ENCODE measurements at regions not wholly inside any gene's neighbourhood (a gene's known extent, or its start where the extent isn't known, plus 50 kb on each side); places are given as distances from the start of the nearest gene placed in this dataset.

DNA sequence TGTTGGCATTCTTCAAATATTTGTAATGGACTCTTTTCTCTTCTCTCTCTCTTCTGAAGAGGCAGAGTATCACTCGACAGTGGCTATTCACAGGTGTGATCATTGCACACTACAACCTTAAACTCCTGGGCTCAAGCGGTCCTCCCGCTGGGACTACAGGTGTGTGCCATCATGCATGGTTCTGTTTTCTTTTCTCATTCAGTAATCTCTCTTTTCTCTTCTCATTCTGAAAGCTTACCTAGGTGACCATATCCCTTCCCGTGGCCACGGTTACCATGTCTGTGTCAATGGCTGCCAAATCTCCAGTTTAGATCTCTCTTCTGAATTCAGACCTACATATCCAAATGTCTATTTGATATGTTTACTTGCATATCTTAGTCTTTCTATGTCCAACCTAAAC lies 96.3 kb downstream of the SOX2 start:
- Mint-ChIP-seq H3K4me3 (no peak overlapping the region), H3K4me1 (ENCODE audit: low read depth) (no peaks in the 10 kb centered on the region), H3K27me3 (ENCODE audit: low read depth) (no peaks in the 10 kb centered on the region)

DNA sequence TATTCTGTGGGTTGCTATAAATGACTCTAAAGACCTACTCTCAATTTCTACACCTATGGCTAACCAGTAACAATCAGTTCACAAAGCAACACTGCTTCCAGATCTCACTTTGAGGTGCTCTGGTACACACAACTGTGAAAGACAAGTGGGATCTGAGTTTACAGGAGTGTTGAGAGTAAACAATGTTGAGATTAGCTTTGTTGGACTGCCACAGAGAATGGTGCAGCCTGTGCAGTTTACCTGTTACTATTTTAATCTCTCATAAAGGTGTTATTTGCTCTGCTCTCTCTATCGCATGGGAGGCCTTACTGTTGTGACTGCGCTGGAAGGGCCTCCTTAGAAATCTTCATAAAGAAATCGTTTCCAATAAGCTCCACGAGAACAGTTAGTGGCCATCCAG lies 112.0 kb downstream of the SOX2 start:
- H3K9me3 Mint-ChIP-seq = peaks cover 2 to 7% of the 10 kb centered on the region in 2 donors
- ATAC-seq (replicated peaks in 1 of 2) (no peak), DNase-seq (no peak)
- H3K4me3 Mint-ChIP-seq = no peak overlapping the region
- no peaks in the 10 kb centered on the region for H3K4me1 Mint-ChIP-seq (ENCODE audit: low read depth)
- H3K36me3 Mint-ChIP-seq (ENCODE audit: insufficient read depth in 2 of 2) = no peaks in the 10 kb centered on the region
- no peaks in the 10 kb centered on the region for H3K27me3 Mint-ChIP-seq (ENCODE audit: low read depth)
- H3K27ac Mint-ChIP-seq = no peak overlapping the region

More for the DNA sequence above, 96.3 kb downstream of the SOX2 start:
- no peak for DNase-seq
- H3K9me3 Mint-ChIP-seq = peaks cover 0 to 3% of the 10 kb centered on the region in 2 donors
- no peak overlapping the region for H3K27ac Mint-ChIP-seq
- ATAC-seq (replicated peaks in 1 of 2) = no peak
- H3K36me3 Mint-ChIP-seq (ENCODE audit: insufficient read depth in 2 of 2) = no peaks in the 10 kb centered on the region

DNA sequence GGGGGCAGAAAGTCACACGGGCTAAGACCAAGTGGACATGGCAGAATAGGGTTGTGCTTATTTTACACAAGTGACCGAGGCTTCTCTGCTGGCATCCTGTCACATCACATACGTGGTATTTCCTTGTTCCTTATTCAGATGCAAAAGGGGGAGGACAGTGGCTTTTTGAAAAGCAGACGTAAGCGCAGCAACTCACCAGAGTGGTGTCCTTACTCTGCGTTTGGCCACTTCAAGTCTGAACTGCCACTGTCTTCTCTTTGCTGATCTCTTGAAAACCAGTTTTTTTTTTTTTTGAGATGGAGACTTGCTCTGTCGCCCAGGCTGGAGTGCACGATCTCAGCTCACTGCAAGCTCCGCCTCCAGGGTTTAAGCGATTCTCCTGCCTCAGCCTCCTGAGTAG lies 113.2 kb downstream of the SOX2 start:
- DNase-seq (no peak), ATAC-seq (replicated peaks in 1 of 2) (no peak)
- H3K9me3 Mint-ChIP-seq = peaks cover 3 to 7% of the 10 kb centered on the region in 2 donors
- H3K27ac Mint-ChIP-seq = no peak overlapping the region
- no peaks in the 10 kb centered on the region for H3K4me1 Mint-ChIP-seq (ENCODE audit: low read depth)
- H3K4me3 Mint-ChIP-seq = no peak overlapping the region
- no peaks in the 10 kb centered on the region for H3K27me3 Mint-ChIP-seq (ENCODE audit: low read depth)
- no peaks in the 10 kb centered on the region for H3K36me3 Mint-ChIP-seq (ENCODE audit: insufficient read depth in 2 of 2)

DNA sequence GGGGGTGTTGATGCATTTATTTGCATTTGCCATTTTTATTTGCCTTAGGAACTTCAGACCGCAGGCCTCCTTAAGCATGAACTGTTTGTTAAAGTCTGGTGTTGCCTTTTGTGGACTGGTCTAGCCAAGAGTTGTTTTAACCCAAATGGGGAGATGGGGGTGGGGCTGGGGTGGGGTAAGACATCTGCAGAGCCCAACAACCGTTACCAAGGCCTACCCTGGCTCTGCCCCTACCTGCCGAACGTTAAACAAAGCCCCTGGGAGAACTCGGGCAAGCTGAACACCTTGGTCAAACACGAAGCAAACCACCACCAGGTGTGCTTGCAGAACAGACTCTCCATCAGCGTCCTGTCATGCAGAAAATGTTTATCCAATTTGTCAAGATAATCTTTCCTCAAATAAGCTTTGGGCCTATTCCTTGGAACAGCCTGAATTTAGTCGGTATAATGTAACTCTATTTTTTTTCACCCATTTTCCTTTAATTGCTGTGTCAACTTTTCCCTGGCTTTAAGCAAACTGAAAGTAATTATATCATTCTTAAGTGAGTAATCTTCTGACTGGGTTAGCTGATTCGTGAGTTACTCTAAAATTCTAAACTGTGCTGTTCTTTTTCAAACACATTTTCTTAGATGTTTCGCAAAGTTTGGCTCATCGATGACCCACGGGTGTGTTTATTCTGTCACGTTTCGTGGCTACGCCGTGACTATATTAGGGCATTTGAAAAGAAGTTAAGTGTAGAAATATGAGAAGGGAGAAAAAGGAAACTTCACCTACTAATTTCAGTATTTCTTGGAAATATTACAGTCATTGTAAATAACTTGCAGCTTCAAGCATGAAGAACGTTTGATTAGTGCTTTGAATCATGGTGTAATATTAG lies 127.6 kb downstream of the SOX2 start:
- DNase-seq (no peak), ATAC-seq (replicated peaks in 1 of 2) (no peak)
- Mint-ChIP-seq H3K27me3 (ENCODE audit: low read depth) (no peaks in the 10 kb centered on the region), H3K4me3 (no peak overlapping the region), H3K27ac (no peak overlapping the region), H3K9me3 (no peaks in the 10 kb centered on the region), H3K4me1 (ENCODE audit: low read depth) (no peaks in the 10 kb centered on the region), H3K36me3 (ENCODE audit: insufficient read depth in 2 of 2) (no peaks in the 10 kb centered on the region)

DNA sequence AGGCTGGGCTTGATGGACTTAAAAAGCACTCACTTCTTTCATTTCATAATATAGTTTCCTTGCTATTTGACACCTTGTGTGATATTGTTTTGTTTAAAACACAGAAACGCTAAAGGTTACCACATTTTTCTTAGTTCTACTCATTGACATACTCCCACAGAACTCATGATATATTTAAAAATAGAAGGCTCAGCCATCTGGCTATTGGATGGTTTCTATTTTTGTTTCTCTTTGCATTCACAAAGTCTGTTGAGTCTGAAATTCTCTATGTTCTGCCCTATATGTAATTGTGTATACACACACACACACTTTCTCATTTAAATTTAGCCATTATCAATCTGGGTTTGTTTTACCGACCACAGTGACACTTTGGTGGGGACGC lies 128.2 kb downstream of the SOX2 start:
- ATAC-seq (replicated peaks in 1 of 2) (no peak), DNase-seq (no peak)
- H3K27ac Mint-ChIP-seq = no peak overlapping the region
- H3K9me3 Mint-ChIP-seq = no peaks in the 10 kb centered on the region
- no peak overlapping the region for H3K4me3 Mint-ChIP-seq
- H3K4me1 Mint-ChIP-seq (ENCODE audit: low read depth) = no peaks in the 10 kb centered on the region
- no peaks in the 10 kb centered on the region for H3K27me3 Mint-ChIP-seq (ENCODE audit: low read depth)
- H3K36me3 Mint-ChIP-seq (ENCODE audit: insufficient read depth in 2 of 2) = no peaks in the 10 kb centered on the region

DNA sequence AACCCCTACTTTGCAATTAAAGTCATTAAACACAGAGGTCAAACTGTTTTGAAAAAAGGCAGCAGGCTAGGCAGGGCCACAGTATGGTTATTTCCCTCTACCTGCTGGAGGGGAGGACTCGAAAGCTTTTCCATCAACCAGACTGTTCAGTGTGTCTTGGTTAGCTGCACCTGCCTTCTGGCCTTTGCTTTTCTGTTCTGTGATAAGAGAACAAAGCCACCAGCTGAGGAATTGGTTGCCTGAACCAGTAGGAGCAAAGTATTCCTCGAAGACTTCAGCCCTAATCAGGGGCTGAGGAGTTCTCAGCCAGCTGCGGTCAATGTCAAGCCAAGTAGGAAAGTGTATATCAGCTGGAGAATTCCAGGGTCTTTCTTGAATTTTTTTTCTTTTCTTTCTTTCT lies 132.5 kb downstream of the SOX2 start:
- H3K27me3 Mint-ChIP-seq (ENCODE audit: low read depth) = no peaks in the 10 kb centered on the region
- no peaks in the 10 kb centered on the region for H3K36me3 Mint-ChIP-seq (ENCODE audit: insufficient read depth in 2 of 2)
- H3K27ac Mint-ChIP-seq = no peak overlapping the region
- H3K4me3 Mint-ChIP-seq = no peak overlapping the region
- no peak for DNase-seq
- no peaks in the 10 kb centered on the region for H3K9me3 Mint-ChIP-seq
- ATAC-seq (replicated peaks in 1 of 2) = no peak
- H3K4me1 Mint-ChIP-seq (ENCODE audit: low read depth) = no peaks in the 10 kb centered on the region

DNA sequence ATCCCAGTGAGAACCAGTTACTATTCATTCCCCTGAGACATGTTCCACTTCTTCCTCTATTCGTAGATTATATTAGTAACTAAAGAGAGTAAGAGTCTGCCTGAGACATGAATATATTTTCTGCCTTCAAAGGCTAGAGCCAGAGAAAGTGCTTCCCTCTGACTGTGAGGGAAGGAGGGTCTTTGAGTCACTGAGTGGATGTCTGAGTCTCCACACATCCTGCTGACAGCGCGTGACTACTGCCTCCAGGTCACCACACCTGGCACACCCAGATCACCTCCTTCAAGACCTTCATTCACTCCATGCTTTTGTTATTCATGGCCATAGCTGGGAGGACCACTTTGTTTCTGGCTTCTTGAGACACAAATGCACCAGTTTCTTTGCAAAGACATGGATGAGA lies 135.6 kb downstream of the SOX2 start:
- H3K4me1 Mint-ChIP-seq (ENCODE audit: low read depth) = no peaks in the 10 kb centered on the region
- H3K27ac Mint-ChIP-seq = no peak overlapping the region
- H3K27me3 Mint-ChIP-seq (ENCODE audit: low read depth) = no peaks in the 10 kb centered on the region
- DNase-seq (no peak), ATAC-seq (replicated peaks in 1 of 2) (no peak)
- no peaks in the 10 kb centered on the region for H3K36me3 Mint-ChIP-seq (ENCODE audit: insufficient read depth in 2 of 2)
- no peaks in the 10 kb centered on the region for H3K9me3 Mint-ChIP-seq
- H3K4me3 Mint-ChIP-seq = no peak overlapping the region

DNA sequence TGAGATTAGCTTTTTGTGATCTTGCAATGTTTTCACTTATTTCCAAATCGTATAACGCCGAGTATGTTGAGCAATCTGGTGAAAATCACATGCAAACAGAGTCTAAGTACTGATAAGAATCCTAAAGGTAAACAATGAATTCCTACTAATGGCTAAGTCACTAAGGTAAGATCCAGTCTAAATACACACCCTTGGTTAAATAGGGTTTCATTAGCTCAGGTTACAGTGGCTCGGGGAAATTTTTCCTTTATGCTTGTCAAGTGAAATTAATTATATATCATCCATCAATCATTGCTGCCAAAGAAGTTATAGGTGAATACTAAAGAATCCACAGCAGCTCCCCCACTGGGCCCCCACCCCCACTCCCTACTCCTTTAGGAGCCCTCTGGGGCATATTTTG lies 139.3 kb downstream of the SOX2 start:
- Mint-ChIP-seq H3K36me3 (ENCODE audit: insufficient read depth in 2 of 2) (no peaks in the 10 kb centered on the region), H3K4me1 (ENCODE audit: low read depth) (no peaks in the 10 kb centered on the region), H3K4me3 (no peak overlapping the region), H3K9me3 (no peaks in the 10 kb centered on the region), H3K27ac (no peak overlapping the region), H3K27me3 (ENCODE audit: low read depth) (no peaks in the 10 kb centered on the region)
- DNase-seq (no peak), ATAC-seq (replicated peaks in 1 of 2) (no peak)

DNA sequence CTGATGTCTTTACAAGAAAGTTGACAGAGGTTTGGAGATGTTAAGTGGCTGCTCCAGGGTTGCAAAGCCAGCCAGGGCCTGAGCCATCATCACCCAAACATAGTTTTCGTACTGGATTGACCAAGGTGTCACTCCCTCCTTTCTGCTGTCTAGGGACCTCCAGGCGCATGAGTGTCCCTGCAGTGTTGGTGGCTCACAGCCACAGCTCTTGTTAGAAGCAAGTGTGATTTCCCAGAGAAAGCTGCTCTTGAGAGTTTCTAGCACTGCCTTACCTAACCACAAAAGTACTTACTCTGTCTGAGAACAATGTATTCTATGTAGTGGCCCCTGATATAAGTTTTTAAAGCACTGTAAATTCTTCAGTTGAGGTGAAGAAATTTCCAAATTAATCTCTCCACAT lies 144.1 kb downstream of the SOX2 start:
- no peaks in the 10 kb centered on the region for H3K36me3 Mint-ChIP-seq (ENCODE audit: insufficient read depth in 2 of 2)
- DNase-seq = no peak
- H3K9me3 Mint-ChIP-seq = no peaks in the 10 kb centered on the region
- no peak overlapping the region for H3K27ac Mint-ChIP-seq
- H3K4me3 Mint-ChIP-seq = no peak overlapping the region
- H3K27me3 Mint-ChIP-seq (ENCODE audit: low read depth) = no peaks in the 10 kb centered on the region
- no peak for ATAC-seq (replicated peaks in 1 of 2)
- H3K4me1 Mint-ChIP-seq (ENCODE audit: low read depth) = no peaks in the 10 kb centered on the region

DNA sequence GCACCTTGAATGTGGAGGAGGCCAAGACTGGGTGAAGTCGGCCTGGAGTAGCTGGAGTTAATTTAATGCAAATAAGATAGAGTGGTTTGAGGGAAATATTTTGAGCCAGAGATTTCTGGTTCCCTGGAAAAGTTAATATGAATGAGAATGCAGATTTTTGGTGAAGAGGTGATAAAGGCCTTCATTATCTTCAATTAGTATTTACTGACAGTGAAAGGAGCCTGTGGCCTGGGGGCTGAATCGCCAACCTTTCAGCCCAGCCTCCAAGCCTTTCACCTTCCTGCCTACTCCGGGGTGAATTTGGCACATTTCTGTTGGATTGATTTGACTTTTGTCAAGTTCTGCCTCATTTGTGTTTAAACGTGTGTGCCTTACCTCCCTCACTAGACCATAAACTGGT lies 147.8 kb downstream of the SOX2 start:
- H3K4me1 Mint-ChIP-seq (ENCODE audit: low read depth) = no peaks in the 10 kb centered on the region
- ATAC-seq (replicated peaks in 1 of 2) = no peak
- no peak overlapping the region for H3K27ac Mint-ChIP-seq
- H3K27me3 Mint-ChIP-seq (ENCODE audit: low read depth) = no peaks in the 10 kb centered on the region
- no peak for DNase-seq
- H3K36me3 Mint-ChIP-seq (ENCODE audit: insufficient read depth in 2 of 2) = no peaks in the 10 kb centered on the region
- peaks cover 0 to 4% of the 10 kb centered on the region in 2 donors for H3K9me3 Mint-ChIP-seq
- H3K4me3 Mint-ChIP-seq = no peak overlapping the region

DNA sequence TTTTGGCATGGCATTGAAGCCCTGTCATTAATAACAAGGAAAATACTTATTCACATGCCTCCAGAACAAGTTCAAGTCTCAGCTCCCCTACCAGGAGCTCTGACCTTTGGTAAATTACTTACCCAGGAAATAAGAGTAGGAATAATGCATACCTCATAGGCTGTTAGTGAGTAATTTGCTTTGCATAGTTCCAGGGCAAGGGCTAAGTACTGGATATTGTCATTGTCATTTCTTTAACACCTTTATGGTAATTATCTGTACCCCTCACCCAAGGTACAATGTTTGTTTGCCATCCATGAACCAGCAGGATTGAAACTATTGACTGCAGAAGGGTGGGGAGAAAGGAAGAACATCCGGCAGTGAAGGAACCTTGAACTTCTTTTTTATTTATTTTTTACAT lies 148.5 kb downstream of the SOX2 start:
- no peak overlapping the region for H3K27ac Mint-ChIP-seq
- no peaks in the 10 kb centered on the region for H3K4me1 Mint-ChIP-seq (ENCODE audit: low read depth)
- no peaks in the 10 kb centered on the region for H3K36me3 Mint-ChIP-seq (ENCODE audit: insufficient read depth in 2 of 2)
- no peaks in the 10 kb centered on the region for H3K27me3 Mint-ChIP-seq (ENCODE audit: low read depth)
- no peak for DNase-seq
- H3K9me3 Mint-ChIP-seq = peaks cover 0 to 4% of the 10 kb centered on the region in 2 donors
- ATAC-seq (replicated peaks in 1 of 2) = no peak
- no peak overlapping the region for H3K4me3 Mint-ChIP-seq

DNA sequence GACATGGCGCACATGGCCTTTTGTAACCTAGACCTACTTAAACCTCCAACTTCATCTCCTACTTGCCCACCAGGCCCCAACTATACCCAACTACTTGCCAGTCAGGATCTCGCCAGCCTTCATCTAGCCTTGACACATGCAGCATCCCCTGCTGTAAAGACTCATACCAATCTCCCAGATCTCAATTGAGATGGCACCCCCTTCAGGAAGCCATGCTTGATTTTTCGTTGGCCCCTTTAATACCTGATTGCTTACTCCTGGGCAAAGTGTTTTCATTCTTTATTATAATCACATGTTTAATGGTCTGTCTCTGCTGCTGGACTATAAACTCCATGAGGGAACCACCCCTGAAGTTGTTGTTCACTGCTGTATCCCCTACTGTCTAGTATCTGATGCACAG lies 150.8 kb downstream of the SOX2 start:
- DNase-seq (no peak), ATAC-seq (replicated peaks in 1 of 2) (no peak)
- Mint-ChIP-seq H3K36me3 (ENCODE audit: insufficient read depth in 2 of 2) (no peaks in the 10 kb centered on the region), H3K9me3 (peaks cover 0 to 4% of the 10 kb centered on the region in 2 donors), H3K4me1 (ENCODE audit: low read depth) (no peaks in the 10 kb centered on the region), H3K27ac (no peak overlapping the region), H3K27me3 (ENCODE audit: low read depth) (no peaks in the 10 kb centered on the region), H3K4me3 (no peak overlapping the region)

DNA sequence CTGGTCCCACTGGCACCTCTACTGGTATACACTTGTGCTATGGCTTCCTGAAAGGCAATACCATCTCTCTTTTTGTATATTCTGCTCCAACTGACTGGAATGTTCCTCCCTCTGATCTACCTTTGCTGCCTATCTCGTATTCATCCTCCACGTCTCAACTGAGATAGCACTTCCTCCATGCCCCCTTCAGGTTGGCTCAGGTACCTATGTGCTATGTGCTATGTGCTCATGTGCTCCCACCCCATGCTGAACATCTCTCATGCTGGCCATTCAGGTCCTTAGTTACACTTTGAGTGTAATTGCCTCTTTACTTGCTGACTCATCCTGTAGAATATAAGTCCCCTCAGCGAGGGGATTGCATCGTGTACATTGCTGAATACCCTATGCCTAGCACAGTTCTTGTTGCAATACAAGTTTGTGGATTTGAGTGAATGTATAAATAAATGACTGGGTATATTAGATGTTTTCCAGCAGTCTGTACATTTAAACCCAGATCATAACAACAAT lies 156.9 kb downstream of the SOX2 start:
- Mint-ChIP-seq H3K27me3 (ENCODE audit: low read depth) (no peaks in the 10 kb centered on the region), H3K27ac (no peak overlapping the region), H3K4me3 (no peak overlapping the region), H3K9me3 (no peaks in the 10 kb centered on the region), H3K36me3 (ENCODE audit: insufficient read depth in 2 of 2) (no peaks in the 10 kb centered on the region), H3K4me1 (ENCODE audit: low read depth) (no peaks in the 10 kb centered on the region)
- no peak for DNase-seq
- no peak for ATAC-seq (replicated peaks in 1 of 2)

DNA sequence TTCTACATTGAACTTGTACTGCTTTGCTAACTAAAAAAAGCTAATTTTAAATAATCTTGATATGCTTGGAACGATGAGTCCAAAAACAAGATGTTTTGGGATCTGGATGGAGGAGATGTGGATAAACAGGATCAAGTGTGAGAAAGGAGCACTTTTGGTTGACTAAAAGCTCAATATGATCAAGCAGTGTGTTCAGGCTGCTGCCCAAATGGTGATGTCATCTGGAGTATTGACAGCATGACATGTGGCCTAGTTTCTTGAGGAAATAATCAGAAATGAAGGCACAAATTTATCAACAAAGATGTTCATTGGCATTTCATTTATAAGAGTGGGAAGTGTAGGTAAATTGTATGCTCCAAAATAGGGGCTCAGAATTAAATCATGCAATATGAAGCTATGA lies 161.2 kb downstream of the SOX2 start:
- no peak overlapping the region for H3K27ac Mint-ChIP-seq

More for the DNA sequence above, 161.2 kb downstream of the SOX2 start:
- DNase-seq (no peak), ATAC-seq (replicated peaks in 1 of 2) (no peak)
- H3K4me1 Mint-ChIP-seq (ENCODE audit: low read depth) = no peaks in the 10 kb centered on the region
- no peaks in the 10 kb centered on the region for H3K27me3 Mint-ChIP-seq (ENCODE audit: low read depth)
- H3K4me3 Mint-ChIP-seq = no peak overlapping the region
- H3K9me3 Mint-ChIP-seq = no peaks in the 10 kb centered on the region
- H3K36me3 Mint-ChIP-seq (ENCODE audit: insufficient read depth in 2 of 2) = no peaks in the 10 kb centered on the region
